SJCRH30 (cell line): ENCODE measurements at regions not wholly inside any gene's neighbourhood (a gene's known extent, or its start where the extent isn't known, plus 50 kb on each side); places are given as distances from the start of the nearest gene placed in this dataset.
A peak's percentile ranks its signal among the peaks of the same experiment; 100 is the strongest.

Source experiments
- DNase-seq, 2 experiments: peaks; one replicate each; pipeline ENCODE4 v3.0.0-alpha.2; 2015 to 2020
- H3K27ac ChIP-seq: fragments of 250-450 bp; sonication (Bioruptor Pico); 2 replicates; pipeline ENCODE4 v1.5.1; 2020; ENCODE audit warnings: mild to moderate bottlenecking, moderate library complexity
- H3K27me3 ChIP-seq: fragments of 250-450 bp; sonication (Bioruptor Pico); 2 replicates; pipeline ENCODE4 v1.5.1; 2020; ENCODE audit warnings: mild to moderate bottlenecking, moderate library complexity
- H3K36me3 ChIP-seq: fragments of 250-450 bp; sonication (Bioruptor Pico); 2 replicates; pipeline ENCODE4 v1.5.1; 2020; ENCODE audit warnings: mild to moderate bottlenecking, moderate library complexity
- H3K4me1 ChIP-seq: fragments of 250-450 bp; sonication (Bioruptor Pico); 2 replicates; pipeline ENCODE4 v1.5.1; 2020; ENCODE audit warnings: mild to moderate bottlenecking, moderate library complexity
- H3K4me3 ChIP-seq: fragments of 250-450 bp; sonication (Bioruptor Pico); 2 replicates; pipeline ENCODE4 v1.5.1; 2020; ENCODE audit warnings: mild to moderate bottlenecking, moderate library complexity
- H3K9me3 ChIP-seq: fragments of 250-450 bp; sonication (Bioruptor Pico); replicated peaks from 2 replicates; pipeline ENCODE4 v1.5.1; 2020; ENCODE audit warnings: mild to moderate bottlenecking, moderate library complexity

DNA sequence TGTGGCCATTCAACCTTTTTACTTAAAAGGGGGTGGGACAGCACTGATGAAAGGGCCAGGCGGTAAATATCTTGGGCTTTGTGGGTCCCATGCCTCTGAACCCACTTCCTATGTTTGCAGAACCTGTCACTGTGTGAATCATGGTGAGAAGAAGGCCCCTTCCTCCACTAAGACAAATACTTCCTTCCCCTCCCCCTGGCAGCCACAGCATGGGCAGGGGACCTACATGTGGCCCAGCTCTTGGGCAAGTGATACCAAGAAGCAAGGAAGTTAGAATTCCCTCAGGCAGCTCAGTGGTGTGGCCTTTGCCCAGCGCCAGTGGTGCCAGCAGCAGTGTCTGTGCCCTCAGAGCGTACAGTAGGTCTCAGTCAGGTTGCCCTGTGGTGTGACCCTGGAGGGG is 168.6 kb downstream of the TRIM33 start:
- H3K27ac ChIP-seq: peak overlapping the region; percentile 99
- 0 out of 2 replicates have a peak, but pooled peaks cover 4% of the 10 kb centered on the region for H3K9me3 ChIP-seq
- no peak overlapping the region for H3K4me3 ChIP-seq
- H3K4me1 ChIP-seq: peaks cover 52% of the 10 kb centered on the region
- H3K27me3 ChIP-seq: no peaks in the 10 kb centered on the region
- no peaks in the 10 kb centered on the region for H3K36me3 ChIP-seq
- peak; percentile 88 to 93 for DNase-seq

DNA sequence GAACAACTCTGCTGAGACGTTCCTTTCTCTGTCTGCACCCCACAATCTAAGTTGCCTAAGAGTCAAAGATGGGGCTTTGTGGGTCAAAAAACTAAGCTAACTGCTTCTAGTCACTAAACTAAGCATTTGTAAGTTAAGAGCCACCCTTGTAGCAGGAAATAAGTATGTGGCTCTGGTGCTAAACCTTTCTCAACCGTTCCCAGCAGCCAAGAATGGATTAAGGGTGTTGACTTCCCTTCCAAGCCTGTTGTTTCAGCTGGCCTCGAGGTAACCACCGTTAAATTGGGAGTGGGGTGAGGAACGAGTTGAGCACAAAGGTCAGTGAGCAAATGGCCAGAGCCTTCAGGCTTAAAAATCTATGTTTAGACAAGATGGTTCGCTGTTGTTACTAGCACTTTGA is 169.1 kb downstream of the TRIM33 start:
- H3K9me3 ChIP-seq: 0 out of 2 replicates have a peak, but pooled peaks cover 4% of the 10 kb centered on the region
- DNase-seq: peak; percentile 97 to 99
- peak overlapping the region; percentile 99 for H3K27ac ChIP-seq
- H3K27me3 ChIP-seq: no peaks in the 10 kb centered on the region
- H3K36me3 ChIP-seq: no peaks in the 10 kb centered on the region
- H3K4me3 ChIP-seq: no peak overlapping the region
- peaks cover 52% of the 10 kb centered on the region for H3K4me1 ChIP-seq

DNA sequence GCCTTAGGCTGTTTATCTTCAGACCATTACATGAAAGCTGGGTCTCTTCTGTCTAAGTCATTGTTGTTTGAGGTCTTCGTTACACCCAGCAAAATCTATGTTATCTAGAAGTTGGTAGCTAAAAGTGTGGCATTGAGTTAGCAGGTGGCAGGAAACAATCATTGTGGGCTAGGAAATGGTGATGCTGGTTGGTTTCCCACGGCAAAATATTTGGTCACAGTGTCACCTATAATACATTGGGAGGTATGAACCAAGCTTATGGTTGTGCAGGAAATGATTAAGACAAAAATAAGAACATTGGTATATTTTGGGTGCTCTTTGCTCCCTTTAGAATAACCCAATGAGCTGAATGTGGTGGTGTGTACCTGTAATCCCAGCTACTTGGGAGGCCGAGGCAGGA is 169.7 kb downstream of the TRIM33 start:
- H3K36me3 ChIP-seq: no peaks in the 10 kb centered on the region
- H3K4me1 ChIP-seq: peaks cover 52% of the 10 kb centered on the region
- peak overlapping the region; percentile 99 for H3K27ac ChIP-seq
- DNase-seq: peak; percentile 55 to 85
- H3K27me3 ChIP-seq: no peaks in the 10 kb centered on the region
- H3K9me3 ChIP-seq: 0 out of 2 replicates have a peak, but pooled peaks cover 4% of the 10 kb centered on the region
- no peak overlapping the region for H3K4me3 ChIP-seq

DNA sequence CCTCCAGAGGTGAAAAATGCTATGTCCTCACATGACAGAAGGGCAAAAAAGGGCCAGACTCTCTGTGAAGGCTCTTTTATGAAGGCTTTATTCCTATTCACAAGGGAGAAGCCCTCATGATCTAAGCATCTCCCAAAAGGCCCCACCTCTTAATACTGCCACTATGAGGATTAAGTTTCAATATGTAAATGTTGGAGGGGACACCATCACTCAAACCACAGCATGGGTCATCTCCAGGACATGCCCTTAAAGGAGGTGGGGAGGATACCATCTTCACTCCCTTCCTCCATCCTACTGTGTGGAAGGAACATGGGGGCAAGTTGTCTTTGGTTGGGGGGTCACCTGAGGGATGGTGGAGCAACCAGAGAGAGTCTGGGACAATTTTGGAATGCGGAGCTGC is 170.1 kb downstream of the TRIM33 start:
- 0 out of 2 replicates have a peak, but pooled peaks cover 4% of the 10 kb centered on the region for H3K9me3 ChIP-seq
- peak; percentile 41 to 73 for DNase-seq
- H3K27me3 ChIP-seq: no peaks in the 10 kb centered on the region
- H3K27ac ChIP-seq: peak overlapping the region; percentile 99
- H3K4me3 ChIP-seq: no peak overlapping the region
- H3K36me3 ChIP-seq: no peaks in the 10 kb centered on the region
- peaks cover 51% of the 10 kb centered on the region for H3K4me1 ChIP-seq

DNA sequence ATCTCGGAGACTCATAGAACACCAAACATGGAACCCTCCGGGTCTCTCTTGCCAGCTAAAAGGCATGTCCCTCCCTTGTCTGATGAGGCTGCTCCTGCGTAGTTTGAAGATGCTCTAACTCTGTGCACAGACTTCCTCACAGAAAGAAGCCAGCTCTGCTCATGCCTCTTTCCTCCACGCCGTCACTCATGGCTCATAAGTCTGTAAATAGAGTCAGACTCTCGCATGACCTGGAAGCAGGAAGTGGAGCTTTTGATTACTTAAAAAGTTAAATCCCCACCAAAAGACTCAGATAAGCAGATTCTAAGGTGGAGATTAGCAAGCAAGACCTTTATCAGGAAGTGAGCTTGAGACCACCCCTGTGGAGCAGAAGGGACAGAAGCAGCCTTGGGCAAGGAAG is 171.6 kb downstream of the TRIM33 start:
- peak overlapping the region; percentile 99 for H3K27ac ChIP-seq
- peaks cover 44% of the 10 kb centered on the region for H3K4me1 ChIP-seq
- H3K27me3 ChIP-seq: no peaks in the 10 kb centered on the region
- 0 out of 2 replicates have a peak, but pooled peaks cover 4% of the 10 kb centered on the region for H3K9me3 ChIP-seq
- no peak overlapping the region for H3K4me3 ChIP-seq
- DNase-seq: no peak
- H3K36me3 ChIP-seq: no peaks in the 10 kb centered on the region

DNA sequence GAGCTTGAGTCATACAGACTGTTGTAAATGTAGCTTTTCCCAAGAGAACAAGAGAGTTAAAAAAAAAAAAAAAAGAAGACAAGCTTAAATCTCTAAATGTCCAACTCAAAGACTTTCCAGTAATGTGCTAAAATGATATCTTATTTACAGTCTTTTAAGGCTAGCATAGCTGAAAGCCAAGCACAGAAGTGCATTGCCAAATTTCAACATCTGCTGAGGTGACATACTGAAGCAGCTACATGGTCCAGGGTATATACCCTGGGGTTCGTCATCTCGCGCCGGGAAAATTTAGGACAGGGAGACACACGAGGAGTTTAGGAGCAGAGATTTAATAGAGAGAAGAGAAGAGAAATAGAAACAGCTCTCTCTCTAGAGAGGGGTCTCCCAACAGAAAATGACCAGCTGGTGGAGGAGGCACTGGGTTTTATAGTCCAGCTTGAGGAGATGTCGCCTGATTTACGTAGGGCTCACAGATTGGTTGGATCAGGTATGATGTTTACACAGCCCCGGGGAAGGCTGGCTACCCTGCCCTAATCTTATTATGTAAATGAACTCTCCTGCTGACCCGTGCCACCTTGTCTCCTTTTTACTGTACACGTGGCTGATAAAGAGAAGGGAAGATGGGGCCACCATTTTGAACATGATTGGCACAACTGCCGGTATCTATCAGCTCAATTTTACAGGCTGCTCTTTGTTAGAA is 172.7 kb downstream of the TRIM33 start:
- Histone ChIP-seq H3K9me3 (0 out of 2 replicates have a peak, but pooled peaks cover 4% of the 10 kb centered on the region), H3K4me1 (peaks cover 42% of the 10 kb centered on the region), H3K36me3 (no peaks in the 10 kb centered on the region), H3K27me3 (no peaks in the 10 kb centered on the region), H3K27ac (no peak overlapping the region), H3K4me3 (no peak overlapping the region)
- DNase-seq: no peak

DNA sequence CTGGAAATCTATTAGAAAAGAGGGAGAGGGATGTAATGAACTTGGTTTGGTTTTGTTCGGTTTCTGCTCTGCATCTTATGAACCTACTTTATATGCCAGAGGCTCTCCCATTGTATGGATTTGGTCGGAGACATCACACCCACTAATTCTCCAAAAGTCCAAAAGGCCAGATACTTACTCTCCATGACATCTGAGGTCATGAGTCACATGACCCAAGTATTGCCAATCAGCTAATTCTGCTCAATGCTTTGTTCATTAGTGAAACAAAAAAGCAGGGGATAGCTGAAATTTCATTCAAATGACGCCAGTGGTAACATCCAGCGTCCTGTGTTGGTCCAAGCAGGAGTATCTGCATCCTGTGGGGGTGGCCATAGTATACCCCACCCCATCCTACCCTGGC is 173.6 kb downstream of the TRIM33 start:
- DNase-seq: no peak
- Histone ChIP-seq H3K36me3 (no peaks in the 10 kb centered on the region), H3K27me3 (no peaks in the 10 kb centered on the region), H3K4me1 (peaks cover 32% of the 10 kb centered on the region), H3K4me3 (no peak overlapping the region), H3K27ac (no peak overlapping the region), H3K9me3 (0 out of 2 replicates have a peak, but pooled peaks cover 8% of the 10 kb centered on the region)

DNA sequence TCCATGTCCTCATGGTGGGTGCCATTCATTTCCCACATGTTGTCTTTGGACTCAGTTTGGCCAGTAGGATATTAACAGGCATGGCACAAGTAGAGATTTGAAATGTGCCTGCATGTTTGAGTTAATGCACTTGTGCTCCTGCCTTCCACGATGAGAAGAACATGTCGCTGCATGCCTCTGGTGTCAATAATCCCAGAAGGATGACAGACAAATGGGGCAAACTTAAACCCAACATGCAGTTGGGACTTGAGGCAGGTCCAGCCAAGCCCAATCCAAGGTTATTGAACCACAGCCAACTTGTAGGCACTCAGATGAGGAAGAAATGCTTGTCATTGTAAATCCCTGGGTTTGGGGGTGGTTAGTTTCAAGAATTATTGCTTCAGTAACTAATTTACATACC is 174.6 kb downstream of the TRIM33 start:
- Histone ChIP-seq H3K36me3 (no peaks in the 10 kb centered on the region), H3K27me3 (no peaks in the 10 kb centered on the region), H3K9me3 (peaks cover 9% of the 10 kb centered on the region; the same call in 1 of the 2 replicates), H3K4me1 (peaks cover 25% of the 10 kb centered on the region), H3K4me3 (no peak overlapping the region), H3K27ac (no peak overlapping the region)
- DNase-seq: no peak

DNA sequence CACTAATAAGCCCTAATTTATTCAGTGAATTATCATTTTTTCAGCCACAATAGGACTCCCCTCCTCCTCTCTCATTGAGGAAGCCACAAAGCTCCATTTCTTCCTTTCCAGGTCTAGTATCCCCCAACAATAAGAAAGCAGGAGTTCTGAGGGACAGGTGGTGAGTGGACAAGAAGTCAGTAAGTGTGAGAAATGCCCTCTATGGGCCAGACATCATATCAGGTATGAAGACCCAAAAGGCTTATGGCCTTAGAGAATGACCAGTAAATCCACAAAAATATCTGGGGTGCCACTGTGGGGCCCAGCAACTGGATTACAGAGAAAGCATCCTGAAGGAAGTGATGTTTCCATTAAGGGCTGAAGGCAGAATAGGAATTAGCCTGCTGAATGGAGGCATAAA is 175.7 kb downstream of the TRIM33 start:
- no peak for DNase-seq
- H3K36me3 ChIP-seq: no peaks in the 10 kb centered on the region
- H3K27ac ChIP-seq: no peak overlapping the region
- peaks cover 25% of the 10 kb centered on the region for H3K4me1 ChIP-seq
- H3K27me3 ChIP-seq: no peaks in the 10 kb centered on the region
- H3K9me3 ChIP-seq: peaks cover 16% of the 10 kb centered on the region; the same call in 1 of the 2 replicates
- no peak overlapping the region for H3K4me3 ChIP-seq

DNA sequence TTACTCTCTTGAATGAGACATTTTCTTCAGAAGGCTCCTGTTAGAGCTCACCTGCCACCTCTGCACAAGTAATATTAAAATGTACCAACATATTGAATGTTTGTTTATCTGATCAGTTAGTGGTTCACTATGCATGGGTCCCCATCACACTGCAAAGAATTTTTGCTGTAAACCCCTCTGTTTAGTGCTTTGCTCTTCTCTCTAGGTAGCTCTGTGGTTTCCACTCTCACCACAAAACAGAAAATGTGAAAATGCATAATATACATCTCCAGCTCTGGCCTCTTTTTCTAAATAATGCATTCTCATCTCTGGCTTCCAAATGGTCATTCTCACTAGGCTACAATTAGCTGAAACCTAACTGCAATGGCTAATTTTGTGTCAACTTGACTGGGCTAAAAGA is 176.7 kb downstream of the TRIM33 start:
- Histone ChIP-seq H3K9me3 (peaks cover 13% of the 10 kb centered on the region), H3K36me3 (no peaks in the 10 kb centered on the region), H3K4me1 (peaks cover 22% of the 10 kb centered on the region), H3K4me3 (no peak overlapping the region), H3K27me3 (no peaks in the 10 kb centered on the region), H3K27ac (no peak overlapping the region)
- DNase-seq: no peak

DNA sequence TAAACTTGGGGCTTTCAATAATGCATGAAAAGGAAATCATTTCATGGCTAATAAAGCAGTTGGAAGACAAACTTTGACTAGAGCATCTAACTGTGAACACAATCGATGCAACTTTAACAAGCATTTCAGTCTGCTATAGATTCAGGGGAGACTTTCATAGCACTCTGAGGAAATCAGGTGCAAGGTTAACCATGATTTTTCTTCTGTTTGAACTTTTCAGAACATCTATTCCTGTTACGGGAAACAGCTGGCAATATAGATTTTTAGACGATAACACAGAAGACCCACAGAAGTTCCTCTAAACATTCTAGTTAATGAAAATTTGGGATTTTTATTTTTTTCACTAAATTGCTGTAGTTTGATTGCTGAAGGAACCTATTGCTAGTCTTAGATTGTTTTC is 177.3 kb downstream of the TRIM33 start:
- Histone ChIP-seq H3K4me1 (peaks cover 18% of the 10 kb centered on the region), H3K27ac (no peak overlapping the region), H3K9me3 (peaks cover 19% of the 10 kb centered on the region), H3K4me3 (no peak overlapping the region), H3K36me3 (no peaks in the 10 kb centered on the region), H3K27me3 (no peaks in the 10 kb centered on the region)
- DNase-seq: no peak

DNA sequence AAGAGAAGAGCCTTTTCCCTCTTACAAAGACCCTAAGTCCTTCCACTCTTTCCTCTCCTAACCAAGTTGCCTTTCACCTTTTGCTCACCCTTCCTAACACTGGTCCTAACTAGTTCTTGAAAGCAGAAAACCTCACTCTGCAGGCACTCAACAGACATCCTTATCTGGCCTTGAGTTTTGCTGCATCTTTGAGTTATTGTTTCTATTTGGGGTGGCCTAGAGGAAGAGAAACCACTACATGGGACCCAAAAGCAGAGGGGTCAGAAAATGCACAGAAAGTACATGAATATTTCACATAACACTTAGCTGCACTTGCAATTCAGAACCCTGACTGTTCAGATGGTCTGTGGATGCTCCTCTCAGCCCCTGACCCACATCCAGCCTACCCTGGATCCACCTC is 178.3 kb upstream of the SYT6 start:
- peak overlapping the region; percentile 98; the same call in 1 of the 2 replicates for H3K27ac ChIP-seq
- peaks cover 29% of the 10 kb centered on the region for H3K9me3 ChIP-seq
- H3K36me3 ChIP-seq: no peaks in the 10 kb centered on the region
- peaks cover 18% of the 10 kb centered on the region for H3K4me1 ChIP-seq
- H3K4me3 ChIP-seq: no peak overlapping the region
- no peaks in the 10 kb centered on the region for H3K27me3 ChIP-seq
- DNase-seq: no peak

DNA sequence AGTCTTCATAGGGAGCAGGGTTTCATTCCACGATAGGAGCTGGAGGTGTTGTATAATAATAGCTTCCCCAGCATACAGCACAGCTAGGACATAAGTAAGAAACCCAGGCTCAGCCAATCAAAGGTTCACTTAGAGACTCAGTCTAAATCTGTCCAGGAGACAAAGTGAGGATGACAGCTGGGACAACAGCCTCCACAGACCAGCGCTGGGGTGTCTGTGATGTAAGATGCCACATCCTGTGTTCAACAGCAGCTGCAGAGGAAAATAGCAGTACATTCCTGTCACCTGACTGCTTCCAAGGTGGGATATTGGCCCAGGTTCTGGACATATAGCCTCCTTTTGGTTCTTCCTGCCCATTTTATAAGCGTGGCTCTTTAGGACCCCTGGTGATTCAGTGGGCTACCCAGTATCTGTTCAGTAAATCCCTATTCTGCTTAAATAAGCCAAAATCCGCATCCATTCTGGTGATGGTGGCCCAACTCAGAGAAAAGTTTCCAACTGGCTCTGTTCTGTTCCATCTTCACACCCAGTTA is 176.8 kb upstream of the SYT6 start:
- Histone ChIP-seq H3K4me1 (peaks cover 18% of the 10 kb centered on the region), H3K36me3 (no peaks in the 10 kb centered on the region), H3K27ac (peak overlapping the region; percentile 98), H3K4me3 (no peak overlapping the region), H3K27me3 (no peaks in the 10 kb centered on the region), H3K9me3 (peaks cover 37% of the 10 kb centered on the region)
- DNase-seq: peak; percentile 92 to 96

DNA sequence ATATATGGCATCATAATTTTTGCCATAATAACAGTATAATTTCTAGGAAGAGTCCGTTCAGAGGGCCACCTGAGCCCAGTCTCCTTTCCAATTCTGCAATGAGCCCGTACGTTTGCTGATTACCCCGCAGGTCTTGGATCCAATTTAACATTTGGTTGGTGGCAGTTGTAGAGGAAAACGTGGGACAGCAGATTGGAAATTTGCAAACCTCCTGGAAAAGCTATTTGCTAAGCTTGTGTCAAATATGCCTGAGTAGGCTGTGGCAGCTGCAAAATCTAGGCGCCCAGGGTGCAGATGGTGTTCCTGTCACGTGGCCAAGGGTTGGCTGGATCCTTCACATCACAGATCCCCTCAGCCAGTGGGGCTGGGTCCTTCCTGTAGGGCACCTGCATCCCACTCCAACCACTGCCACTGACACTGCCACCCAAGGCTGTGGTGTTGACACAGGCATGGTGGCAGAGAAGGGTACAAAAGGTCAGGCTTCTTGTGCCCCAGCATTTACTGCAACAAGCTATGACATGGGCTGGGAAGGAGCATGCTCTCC is 174.8 kb upstream of the SYT6 start:
- H3K4me1 ChIP-seq: peaks cover 26% of the 10 kb centered on the region
- peaks cover 37% of the 10 kb centered on the region for H3K9me3 ChIP-seq
- no peak for DNase-seq
- no peak overlapping the region for H3K27ac ChIP-seq
- no peaks in the 10 kb centered on the region for H3K36me3 ChIP-seq
- H3K4me3 ChIP-seq: no peak overlapping the region
- no peaks in the 10 kb centered on the region for H3K27me3 ChIP-seq

DNA sequence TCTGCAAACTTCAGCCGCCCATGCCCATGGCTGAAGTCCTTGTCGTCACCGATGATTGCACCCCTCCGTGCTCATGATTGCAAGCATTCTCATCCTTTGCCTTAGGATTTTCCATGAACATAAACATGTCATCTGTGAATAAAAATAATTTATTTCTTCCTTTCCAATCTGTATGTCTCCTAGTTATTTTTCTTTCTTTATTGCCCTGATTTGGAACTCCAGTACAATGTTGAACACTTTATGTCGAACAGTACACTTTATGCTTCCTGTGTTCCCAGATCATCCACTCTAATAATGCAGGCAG is 170.9 kb upstream of the SYT6 start:
- H3K9me3 ChIP-seq: peaks cover 25% of the 10 kb centered on the region
- no peak overlapping the region for H3K4me3 ChIP-seq
- DNase-seq: no peak
- H3K27ac ChIP-seq: peak overlapping the region; percentile 7
- no peaks in the 10 kb centered on the region for H3K27me3 ChIP-seq
- H3K4me1 ChIP-seq: peaks cover 32% of the 10 kb centered on the region
- H3K36me3 ChIP-seq: no peaks in the 10 kb centered on the region
